Retinal pigment epithelial cell (primary cell): ENCODE measurements at regions not wholly inside any gene's neighbourhood (a gene's known extent, or its start where the extent isn't known, plus 50 kb on each side); places are given as distances from the start of the nearest gene placed in this dataset.
"Not testable (repeated sequence)": the region's sequence is repeated elsewhere in the genome, so short reads cannot be mapped to it uniquely, and the experiment has no call there.

Experiments
- DNase-seq: peaks from one replicate; pipeline ENCODE4 v3.0.0-alpha.2; 2010; ENCODE audit warnings: low read depth
- H3K4me3 ChIP-seq: 2 replicates; pipeline ENCODE4 v1.5.1; 2011; ENCODE audit warnings: mild to moderate bottlenecking, low read length, control low read depth, moderate library complexity
- TF ChIP-seq, protein P1 (sequence below): conservative IDR thresholded peaks from 2 replicates; pipeline ENCODE4 v1.5.1; 2011; ENCODE audit warnings: low read depth, low read length, control low read depth, inconsistent platforms

GRCh38 chr1:74937176-74937575 lies 197.0 kb upstream of the LHX8 start:
- TF ChIP-seq, protein P1, sequence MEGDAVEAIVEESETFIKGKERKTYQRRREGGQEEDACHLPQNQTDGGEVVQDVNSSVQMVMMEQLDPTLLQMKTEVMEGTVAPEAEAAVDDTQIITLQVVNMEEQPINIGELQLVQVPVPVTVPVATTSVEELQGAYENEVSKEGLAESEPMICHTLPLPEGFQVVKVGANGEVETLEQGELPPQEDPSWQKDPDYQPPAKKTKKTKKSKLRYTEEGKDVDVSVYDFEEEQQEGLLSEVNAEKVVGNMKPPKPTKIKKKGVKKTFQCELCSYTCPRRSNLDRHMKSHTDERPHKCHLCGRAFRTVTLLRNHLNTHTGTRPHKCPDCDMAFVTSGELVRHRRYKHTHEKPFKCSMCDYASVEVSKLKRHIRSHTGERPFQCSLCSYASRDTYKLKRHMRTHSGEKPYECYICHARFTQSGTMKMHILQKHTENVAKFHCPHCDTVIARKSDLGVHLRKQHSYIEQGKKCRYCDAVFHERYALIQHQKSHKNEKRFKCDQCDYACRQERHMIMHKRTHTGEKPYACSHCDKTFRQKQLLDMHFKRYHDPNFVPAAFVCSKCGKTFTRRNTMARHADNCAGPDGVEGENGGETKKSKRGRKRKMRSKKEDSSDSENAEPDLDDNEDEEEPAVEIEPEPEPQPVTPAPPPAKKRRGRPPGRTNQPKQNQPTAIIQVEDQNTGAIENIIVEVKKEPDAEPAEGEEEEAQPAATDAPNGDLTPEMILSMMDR = no peak
- DNase-seq = no peak
- no peak overlapping the region for H3K4me3 ChIP-seq

DNA sequence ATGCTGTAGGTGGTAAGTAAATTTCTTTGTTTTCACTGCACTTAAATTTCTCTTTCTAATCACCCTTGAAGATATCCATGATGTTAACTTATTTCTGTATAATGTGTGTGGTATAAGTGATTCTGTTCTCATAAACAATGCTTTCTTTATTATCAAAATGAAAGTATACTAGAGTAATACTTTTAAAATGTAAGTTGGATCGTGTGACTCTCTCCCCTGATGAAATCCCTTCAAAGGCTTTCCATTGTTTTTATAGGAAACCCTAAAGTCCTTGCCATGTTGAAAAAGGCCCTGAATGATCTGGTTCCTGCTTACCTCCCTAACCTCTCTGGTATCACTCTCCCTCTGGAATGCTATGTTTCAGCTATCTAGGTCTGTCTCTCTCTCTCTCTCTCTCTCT lies 191.1 kb upstream of the LHX8 start:
- no peak overlapping the region for H3K4me3 ChIP-seq
- DNase-seq = no peak
- TF ChIP-seq, protein P1 = no peak

GRCh38 chr1:74946388-74946787 lies 187.8 kb upstream of the LHX8 start:
- no peak overlapping the region for H3K4me3 ChIP-seq
- no peak for DNase-seq
- TF ChIP-seq, protein P1 = no peak

DNA sequence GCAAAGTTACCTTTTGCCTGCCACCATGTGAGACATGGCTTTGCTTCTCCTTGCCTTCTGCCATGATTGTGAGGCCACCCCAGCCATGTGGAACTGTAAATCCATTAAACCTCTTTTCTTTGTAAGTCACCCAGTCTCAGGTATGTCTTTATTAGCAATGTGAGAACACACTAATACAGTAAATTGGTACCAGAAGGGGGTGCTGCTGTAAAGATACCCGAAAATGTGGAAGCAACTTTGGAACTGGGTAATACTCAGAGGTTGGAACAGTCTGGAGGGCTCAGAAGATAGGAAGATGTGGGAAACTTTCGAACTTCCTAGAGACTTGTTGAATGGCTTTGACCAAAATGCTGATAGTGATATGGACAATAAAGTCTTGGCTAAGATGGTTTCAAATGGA lies 184.8 kb upstream of the LHX8 start:
- not testable (repeated sequence) for H3K4me3 ChIP-seq, DNase-seq

DNA sequence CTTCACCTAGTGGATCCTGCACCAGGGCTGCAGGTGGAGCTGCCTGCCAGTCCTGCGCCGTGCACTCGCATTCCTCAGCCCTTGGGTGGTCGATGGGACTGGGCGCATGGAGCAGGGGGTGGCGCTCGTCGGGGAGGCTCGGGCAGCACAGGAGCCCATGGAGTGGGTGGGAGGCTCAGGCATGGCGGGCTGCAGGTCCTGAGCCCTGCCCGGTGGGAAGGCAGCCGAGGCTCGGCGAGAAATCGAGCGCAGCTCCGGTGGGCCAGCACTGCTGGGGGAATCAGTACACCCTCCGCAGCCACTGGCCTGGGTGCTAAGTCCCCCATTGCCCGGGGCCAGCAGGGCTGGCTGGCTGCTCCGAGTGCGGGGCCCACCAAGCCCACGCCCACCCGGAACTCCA lies 182.2 kb upstream of the LHX8 start:
- not testable (repeated sequence) for H3K4me3 ChIP-seq, DNase-seq

DNA sequence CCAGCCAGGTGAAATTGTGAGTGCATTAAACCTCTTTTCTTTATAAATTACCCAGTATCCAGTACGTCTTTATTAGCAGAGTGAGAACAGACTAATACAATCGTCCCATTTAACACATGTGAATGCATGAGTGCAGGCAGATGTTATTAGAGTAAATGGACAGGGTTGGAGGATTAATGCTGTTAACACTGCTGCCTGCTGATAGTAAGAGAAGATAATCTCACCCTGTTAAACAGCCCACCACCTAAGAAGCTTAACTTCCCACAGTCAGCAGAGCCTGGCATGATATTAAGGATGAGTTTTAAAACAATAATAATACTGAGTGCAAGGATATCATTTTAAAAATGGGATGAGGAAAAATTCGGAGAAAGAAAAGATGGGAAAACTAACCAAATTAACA lies 181.4 kb upstream of the LHX8 start:
- TF ChIP-seq, protein P1 = no peak
- no peak overlapping the region for H3K4me3 ChIP-seq
- no peak for DNase-seq

DNA sequence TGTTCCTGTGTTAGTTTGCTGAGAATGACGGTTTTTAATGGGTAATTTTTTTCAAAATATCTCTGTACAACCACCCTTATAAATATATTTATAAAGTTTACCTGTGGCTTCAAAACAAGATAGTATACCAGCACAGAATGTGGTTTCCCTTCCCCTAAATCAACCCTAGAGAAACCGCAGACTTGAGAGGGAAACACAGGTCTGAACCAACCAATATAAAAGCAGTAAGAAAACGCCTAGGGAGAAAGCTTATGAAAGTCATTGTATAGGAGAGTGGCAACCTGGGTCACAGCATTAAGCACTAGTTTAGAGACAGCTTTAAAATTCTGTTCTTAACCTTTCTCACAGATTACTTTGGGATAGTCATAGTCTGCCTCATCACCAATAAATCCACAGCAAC lies 180.6 kb upstream of the LHX8 start:
- TF ChIP-seq, protein P1 = no peak
- no peak for DNase-seq

DNA sequence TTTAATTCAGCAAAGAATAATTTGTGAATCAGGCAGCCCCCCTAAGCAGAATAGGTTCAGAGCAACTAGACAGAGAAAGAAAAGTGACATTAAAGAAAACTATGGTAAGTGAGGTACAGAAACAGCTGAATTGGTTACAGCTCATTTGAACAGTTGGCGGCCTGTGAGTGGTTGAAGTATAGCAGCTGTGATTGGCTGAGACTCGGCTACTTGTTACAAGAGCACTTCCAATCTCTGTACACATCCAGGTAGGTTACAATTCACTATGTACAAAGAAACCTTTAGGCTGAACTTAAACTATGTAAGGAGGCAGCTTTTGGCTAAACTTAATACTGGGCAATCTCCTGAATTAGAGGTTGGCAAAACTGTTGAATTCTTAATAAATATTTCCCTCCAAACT lies 171.1 kb upstream of the LHX8 start:
- DNase-seq = no peak
- TF ChIP-seq, protein P1 = no peak
- H3K4me3 ChIP-seq = no peak overlapping the region

More for the DNA sequence above, 180.6 kb upstream of the LHX8 start:
- no peak overlapping the region for H3K4me3 ChIP-seq
